Esophagus muscularis mucosa (tissue), 4 donors: ENCODE measurements at regions not wholly inside any gene's neighbourhood (a gene's known extent, or its start where the extent isn't known, plus 50 kb on each side); places are given as distances from the start of the nearest gene placed in this dataset.

Source experiments
- DNase-seq: peaks from one replicate; pipeline ENCODE4 v3.0.0-alpha.2; 2017; ENCODE audit errors: extremely low spot score
- H3K27ac ChIP-seq, 4 donors: fragments of 200-600 bp; sonication (generic); replicated peaks in 1 of 4; 1 replicate in 3 of 4; 2 replicates in 1 of 4; pipeline ENCODE4 v1.5.1; 2016 to 2019; ENCODE audit warnings: mild to moderate bottlenecking in 1 of 4
- H3K27me3 ChIP-seq, 4 donors: fragments of 200-600 bp; sonication (generic); one replicate each; pipeline versions ENCODE4 v1.5.1 to v1.6.0; 2016 to 2019
- H3K36me3 ChIP-seq, 4 donors: fragments of 200-600 bp; sonication (generic); one replicate each; pipeline ENCODE4 v1.5.1; 2016 to 2019
- H3K4me1 ChIP-seq, 4 donors: fragments of 200-600 bp; sonication (generic); one replicate each; pipeline ENCODE4 v1.5.1; 2016 to 2019
- H3K4me3 ChIP-seq, 4 donors: fragments of 200-600 bp; sonication (generic); 1 replicate in 2 of 4; 2 replicates in 2 of 4; pipeline ENCODE4 v1.5.1; 2016 to 2019; ENCODE audit warnings: mild to moderate bottlenecking in 4 of 4, moderate library complexity in 1 of 4
- H3K9me3 ChIP-seq, 4 donors: fragments of 200-600 bp; sonication (generic); 1 replicate in 3 of 4; 2 replicates in 1 of 4; pipeline ENCODE4 v1.5.1; 2016 to 2019
- EP300 ChIP-seq: sonication (generic); formaldehyde crosslinking; IDR thresholded peaks from one replicate; pipeline ENCODE4 v1.6.1; 2017; ENCODE audit warnings: antibody characterized with exemption
- POLR2A ChIP-seq: fragments of 450-650 bp; IDR thresholded peaks from one replicate; pipeline ENCODE4 v1.6.1; 2017; ENCODE audit warnings: antibody characterized with exemption, moderate library complexity, mild to moderate bottlenecking, low read depth
- POLR2AphosphoS5 ChIP-seq, 2 donors: sonication (generic); formaldehyde crosslinking; IDR thresholded peaks; one replicate each; pipeline ENCODE4 v1.6.1; 2017; ENCODE audit warnings: antibody characterized with exemption in 2 of 2
- WGBS: methylation state at CpG from one replicate; pipeline ENCODE4 v1.1.5; 2018; 5-methylcytosine and 5-hydroxymethylcytosine counted together
- intact Hi-C: fragments of 100-400 bp; cut with DNase I; formaldehyde crosslinking; loops from one replicate; pipeline ENCODE4 v1.15.1; 2023
- TF ChIP-seq, protein P1 (sequence below), 3 experiments: fragments of 200-600 bp in 2 of 3; fragments of 450-650 bp in 1 of 3; sonication (generic) in 2 of 3; IDR thresholded peaks; one replicate each; pipeline ENCODE4 v1.5.1; 2017 to 2019; ENCODE audit warnings: antibody characterized with exemption in 3 of 3, mild to moderate bottlenecking in 2 of 3, moderate library complexity in 1 of 3

DNA sequence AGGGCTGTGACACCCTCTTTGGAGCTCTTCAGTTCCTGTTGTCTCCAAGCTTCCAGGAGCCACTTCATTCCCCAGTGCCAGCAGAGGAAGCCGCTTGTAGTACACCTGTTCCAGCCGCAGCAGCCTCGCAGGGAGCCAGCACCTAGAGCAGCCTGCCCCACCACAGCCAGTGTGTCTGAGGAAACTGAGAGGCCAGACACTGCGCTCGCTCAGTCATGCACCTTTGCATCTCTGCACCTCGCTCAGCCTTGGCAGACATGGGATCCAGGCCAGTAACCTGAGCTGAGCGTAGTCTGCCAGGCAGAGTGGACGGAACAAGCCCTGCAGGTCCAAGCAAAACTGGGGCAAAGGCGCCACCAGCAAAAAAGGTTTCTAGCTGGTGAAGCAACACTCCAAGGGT, 1072.1 kb downstream of the JRKL start:
- Histone ChIP-seq H3K27me3 (no peaks in the 10 kb centered on the region), H3K4me1 (no peaks in the 10 kb centered on the region), H3K9me3 (peaks cover 0 to 6% (median 0%) of the 10 kb centered on the region in 4 donors), H3K27ac (no peak overlapping the region), H3K36me3 (no peaks in the 10 kb centered on the region), H3K4me3 (no peak overlapping the region)
- no peak for TF ChIP-seq EP300
- TF ChIP-seq, protein P1, sequence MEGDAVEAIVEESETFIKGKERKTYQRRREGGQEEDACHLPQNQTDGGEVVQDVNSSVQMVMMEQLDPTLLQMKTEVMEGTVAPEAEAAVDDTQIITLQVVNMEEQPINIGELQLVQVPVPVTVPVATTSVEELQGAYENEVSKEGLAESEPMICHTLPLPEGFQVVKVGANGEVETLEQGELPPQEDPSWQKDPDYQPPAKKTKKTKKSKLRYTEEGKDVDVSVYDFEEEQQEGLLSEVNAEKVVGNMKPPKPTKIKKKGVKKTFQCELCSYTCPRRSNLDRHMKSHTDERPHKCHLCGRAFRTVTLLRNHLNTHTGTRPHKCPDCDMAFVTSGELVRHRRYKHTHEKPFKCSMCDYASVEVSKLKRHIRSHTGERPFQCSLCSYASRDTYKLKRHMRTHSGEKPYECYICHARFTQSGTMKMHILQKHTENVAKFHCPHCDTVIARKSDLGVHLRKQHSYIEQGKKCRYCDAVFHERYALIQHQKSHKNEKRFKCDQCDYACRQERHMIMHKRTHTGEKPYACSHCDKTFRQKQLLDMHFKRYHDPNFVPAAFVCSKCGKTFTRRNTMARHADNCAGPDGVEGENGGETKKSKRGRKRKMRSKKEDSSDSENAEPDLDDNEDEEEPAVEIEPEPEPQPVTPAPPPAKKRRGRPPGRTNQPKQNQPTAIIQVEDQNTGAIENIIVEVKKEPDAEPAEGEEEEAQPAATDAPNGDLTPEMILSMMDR (IDR thresholded peaks at IDR 0.05): no peak
- DNase-seq: no peak
- intact Hi-C loops: no loop called here
- WGBS: 89% methylated on average over 8 of the region's 9 CpGs

DNA sequence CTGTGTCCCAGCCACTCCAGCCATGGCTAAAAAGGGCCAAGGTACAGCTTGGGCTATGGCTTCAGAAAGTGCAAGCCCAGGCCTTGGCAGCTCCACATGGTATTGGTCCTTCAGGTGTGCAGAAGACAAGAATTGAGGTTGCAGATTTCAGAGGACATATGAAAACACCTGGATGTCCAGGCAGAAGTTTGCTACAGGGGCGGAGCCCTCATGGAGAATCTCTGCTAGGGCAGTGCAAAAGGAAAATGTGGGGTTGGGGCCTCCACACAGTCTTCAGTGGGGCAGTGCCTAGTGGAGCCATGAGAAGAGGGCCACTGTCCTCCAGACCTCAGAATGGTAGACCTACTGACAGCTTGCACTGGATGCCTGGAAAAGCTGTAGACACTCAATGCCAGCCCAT, 1074.1 kb downstream of the JRKL start:
- Histone ChIP-seq H3K36me3 (no peaks in the 10 kb centered on the region), H3K27me3 (no peaks in the 10 kb centered on the region), H3K9me3 (peaks cover 0 to 6% (median 0%) of the 10 kb centered on the region in 4 donors), H3K27ac (no peak overlapping the region), H3K4me1 (no peaks in the 10 kb centered on the region), H3K4me3 (no peak overlapping the region)
- 22% methylated on average over 1 of the region's 1 CpG for WGBS
- intact Hi-C loops: no loop called here
- TF ChIP-seq EP300: no peak
- no peak for TF ChIP-seq POLR2AphosphoS5 (IDR thresholded peaks at IDR 0.05)
- TF ChIP-seq, protein P1 (IDR thresholded peaks at IDR 0.05): no peak
- no peak for TF ChIP-seq POLR2A
- DNase-seq: no peak

DNA sequence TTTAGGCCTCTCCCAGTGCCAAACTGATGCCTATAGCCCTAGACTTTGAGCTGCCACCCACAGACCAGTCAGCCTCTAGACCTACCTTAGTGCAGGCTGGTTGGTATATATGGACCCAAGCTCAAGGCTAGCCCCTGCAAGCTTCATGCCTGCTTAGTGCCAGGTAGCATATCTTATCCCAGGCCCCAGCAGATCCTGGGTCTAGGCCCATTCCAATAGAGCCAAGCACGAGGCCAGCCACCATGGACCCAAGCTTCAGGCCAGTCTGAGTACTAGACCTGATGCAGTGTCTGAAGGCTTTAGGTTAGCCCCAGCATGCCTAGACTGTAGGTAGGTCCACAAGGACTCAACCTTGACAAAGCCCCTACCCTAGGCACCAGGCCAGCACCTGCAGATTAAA, 1081.7 kb downstream of the JRKL start:
- no peak for TF ChIP-seq POLR2A
- TF ChIP-seq POLR2AphosphoS5 (IDR thresholded peaks at IDR 0.05): no peak
- TF ChIP-seq, protein P1 (IDR thresholded peaks at IDR 0.05): no peak
- no peak for TF ChIP-seq EP300
- WGBS: 88% methylated on average over 1 of the region's 1 CpG
- H3K36me3 ChIP-seq: no peaks in the 10 kb centered on the region
- no peak overlapping the region for H3K27ac ChIP-seq
- no peaks in the 10 kb centered on the region for H3K4me1 ChIP-seq
- H3K4me3 ChIP-seq: no peak overlapping the region
- no peaks in the 10 kb centered on the region for H3K27me3 ChIP-seq
- no peak for DNase-seq
- intact Hi-C loops: no loop called here
- H3K9me3 ChIP-seq: peaks cover 0 to 30% (median 24%) of the 10 kb centered on the region in 4 donors

DNA sequence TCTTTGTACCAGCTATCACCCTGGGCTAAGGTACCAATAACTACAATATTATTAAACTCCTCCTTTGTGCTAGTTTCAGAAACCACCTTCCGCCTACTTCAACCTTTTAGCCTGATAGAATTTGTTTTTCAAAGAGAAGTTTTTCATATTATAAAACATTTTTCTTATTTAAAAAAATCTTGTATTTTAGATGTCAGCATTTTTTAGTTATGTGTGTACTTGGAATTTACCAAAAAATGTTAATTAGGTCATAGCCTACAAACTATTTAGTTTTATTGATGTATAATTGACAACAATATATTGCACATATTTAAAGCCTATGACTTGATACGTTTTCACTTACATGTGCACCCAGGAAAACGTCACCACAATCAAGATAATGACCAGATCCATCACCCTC, 1097.6 kb downstream of the JRKL start:
- WGBS: 63% methylated on average over 3 of the region's 3 CpGs
- Histone ChIP-seq H3K9me3 (no peaks in the 10 kb centered on the region), H3K27me3 (no peaks in the 10 kb centered on the region), H3K4me1 (no peaks in the 10 kb centered on the region), H3K4me3 (no peak overlapping the region), H3K36me3 (no peaks in the 10 kb centered on the region), H3K27ac (no peak overlapping the region)
- no peak for TF ChIP-seq POLR2A
- TF ChIP-seq, protein P1 (IDR thresholded peaks at IDR 0.05): no peak
- intact Hi-C loops: no loop called here
- DNase-seq: no peak

DNA sequence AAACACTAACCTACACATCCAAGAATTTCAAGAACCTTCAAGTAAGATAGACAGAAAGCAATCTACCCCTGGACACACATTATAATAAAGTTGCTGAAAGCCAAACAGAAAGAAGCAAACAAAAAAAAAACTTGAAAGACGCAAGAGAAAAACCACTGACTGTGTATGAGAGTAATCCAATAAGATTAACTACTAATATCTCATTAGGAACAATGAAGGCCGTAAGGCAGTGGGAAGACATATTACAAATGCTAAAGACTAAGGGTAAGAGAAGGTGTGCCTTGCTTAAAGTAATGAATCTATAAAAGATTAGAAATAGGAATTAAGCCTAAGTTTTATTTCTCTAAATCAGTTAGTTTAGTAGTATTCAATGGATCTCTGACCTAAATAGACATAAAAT, 1109.1 kb downstream of the JRKL start:
- Histone ChIP-seq H3K27me3 (no peaks in the 10 kb centered on the region), H3K9me3 (peaks cover 0 to 2% (median 0%) of the 10 kb centered on the region in 4 donors), H3K36me3 (no peaks in the 10 kb centered on the region), H3K4me1 (no peaks in the 10 kb centered on the region), H3K27ac (no peak overlapping the region), H3K4me3 (no peak overlapping the region)
- DNase-seq: no peak
- WGBS: 90% methylated on average over 2 of the region's 2 CpGs
- intact Hi-C loops: no loop called here
- TF ChIP-seq POLR2A: no peak
- no peak for TF ChIP-seq POLR2AphosphoS5 (IDR thresholded peaks at IDR 0.05)
- TF ChIP-seq, protein P1 (IDR thresholded peaks at IDR 0.05): no peak
- no peak for TF ChIP-seq EP300
